C4-2B (cell line): ENCODE measurements at regions not wholly inside any gene's neighbourhood (a gene's known extent, or its start where the extent isn't known, plus 50 kb on each side); places are given as distances from the start of the nearest gene placed in this dataset.
"Not testable (repeated sequence)": the region's sequence is repeated elsewhere in the genome, so short reads cannot be mapped to it uniquely, and the experiment has no call there.

Experiments used
- H3K27ac ChIP-seq: fragments of 450-650 bp; 2 replicates; pipeline ENCODE4 v1.5.1; 2017
- CTCF ChIP-seq: fragments of 450-650 bp; conservative IDR thresholded peaks from 2 replicates; pipeline ENCODE4 v1.5.1; 2017; ENCODE audit warnings: mild to moderate bottlenecking
- ZFX ChIP-seq: fragments of 450-650 bp; IDR thresholded peaks from 2 replicates; pipeline ENCODE4 v1.6.1; 2017

GRCh38 chr13:21282065-21282464 lies 105.6 kb downstream of the MRPL57 start:
- TF ChIP-seq ZFX (no peak), CTCF (no peak)
- H3K27ac ChIP-seq = no peak overlapping the region

- H3K27ac ChIP-seq = no peak overlapping the region
- no peak for TF ChIP-seq ZFX
Observed at GRCh38 chr13:21287331-21287907, 111.0 kb downstream of the MRPL57 start.

GRCh38 chr13:21289475-21289874 lies 113.0 kb downstream of the MRPL57 start:
- TF ChIP-seq CTCF (no peak), ZFX (no peak)
- no peak overlapping the region for H3K27ac ChIP-seq

GRCh38 chr13:21290442-21291002 lies 114.1 kb downstream of the MRPL57 start:
- H3K27ac ChIP-seq = not testable (repeated sequence)

GRCh38 chr13:21291840-21292239 lies 115.4 kb downstream of the MRPL57 start:
- no peak for TF ChIP-seq ZFX
- TF ChIP-seq CTCF = no peak
- H3K27ac ChIP-seq = no peak overlapping the region

- TF ChIP-seq CTCF = peak; percentile 42
- H3K27ac ChIP-seq = not testable (repeated sequence)
Observed at GRCh38 chr13:21296991-21297390, 120.5 kb downstream of the MRPL57 start.

GRCh38 chr13:21297447-21297846 lies 121.0 kb downstream of the MRPL57 start:
- no peak overlapping the region for H3K27ac ChIP-seq
- TF ChIP-seq ZFX = no peak
- TF ChIP-seq CTCF = no peak

GRCh38 chr13:21297914-21298831 lies 121.7 kb downstream of the MRPL57 start:
- peak overlapping the region; percentile 71 for H3K27ac ChIP-seq
- peak; percentile 77 for TF ChIP-seq ZFX
- peak; percentile 99 for TF ChIP-seq CTCF
